ENCODE measurements at regions not wholly inside any gene's neighbourhood (a gene's known extent, or its start where the extent isn't known, plus 50 kb on each side); places are given as distances from the start of the nearest gene placed in this dataset.
"Not testable (repeated sequence)": the region's sequence is repeated elsewhere in the genome, so short reads cannot be mapped to it uniquely, and the experiment has no call there.

GRCh38 chr3:106317141-106318055 is 448.6 kb upstream of the CBLB start:
- Mint-ChIP-seq H3K27ac (no peak overlapping the region), H3K27me3 (peaks cover 3% of the 10 kb centered on the region), H3K36me3 (ENCODE audit: low read depth) (no peaks in the 10 kb centered on the region), H3K9me3 (peaks cover 2% of the 10 kb centered on the region), H3K4me3 (no peak overlapping the region), H3K4me1 (peaks cover 3% of the 10 kb centered on the region)
- no peak for DNase-seq
- intact Hi-C loops (cut with micrococcal nuclease): no loop called here
- no peak for TF ChIP-seq CTCF (IDR thresholded peaks at IDR 0.05)
- ChIA-PET POLR2A (no interaction called here), CTCF (interaction anchor here (1.4 kb wide), 1 partner anchor 293 kb away, joined by 4 read pairs; no protein-coding TSS in a partner anchor)
- ATAC-seq (ENCODE audit: low read depth): no peak

- CTCF ChIA-PET; DNase-seq; ATAC-seq (ENCODE audit: low read depth); H3K4me1 Mint-ChIP-seq; POLR2A ChIA-PET; H3K4me3 Mint-ChIP-seq; H3K36me3 Mint-ChIP-seq (ENCODE audit: low read depth); intact Hi-C loops (cut with micrococcal nuclease); H3K27me3 Mint-ChIP-seq; H3K27ac Mint-ChIP-seq: not testable (repeated sequence)
- H3K9me3 Mint-ChIP-seq: peaks cover 17% of the 10 kb centered on the region
These were observed 452.6 kb upstream of the CBLB start for GRCh38 chr3:106321438-106321837.

- CTCF ChIA-PET: no interaction called here
- Mint-ChIP-seq H3K27ac (no peak overlapping the region), H3K9me3 (peaks cover 17% of the 10 kb centered on the region), H3K27me3 (no peaks in the 10 kb centered on the region), H3K4me1 (peaks cover 7% of the 10 kb centered on the region), H3K4me3 (no peak overlapping the region), H3K36me3 (ENCODE audit: low read depth) (no peaks in the 10 kb centered on the region)
- DNase-seq (no peak), ATAC-seq (ENCODE audit: low read depth) (no peak)
- no peak for TF ChIP-seq CTCF (IDR thresholded peaks at IDR 0.05)
- intact Hi-C loops (cut with micrococcal nuclease): no loop called here
- POLR2A ChIA-PET: no interaction called here
These were observed 454.8 kb upstream of the CBLB start for GRCh38 chr3:106323586-106323985.

- ATAC-seq (ENCODE audit: low read depth): no peak
- ChIA-PET POLR2A (no interaction called here), CTCF (no interaction called here)
- Mint-ChIP-seq H3K36me3 (ENCODE audit: low read depth) (no peaks in the 10 kb centered on the region), H3K4me1 (peaks cover 8% of the 10 kb centered on the region), H3K27ac (no peak overlapping the region), H3K27me3 (no peaks in the 10 kb centered on the region), H3K9me3 (peaks cover 15% of the 10 kb centered on the region), H3K4me3 (no peak overlapping the region)
- no peak for TF ChIP-seq CTCF (IDR thresholded peaks at IDR 0.05)
- intact Hi-C loops (cut with micrococcal nuclease): no loop called here
- DNase-seq: no peak
These were observed 458.3 kb upstream of the CBLB start for GRCh38 chr3:106326941-106327695.

GRCh38 chr3:106327696-106328025 is 458.8 kb upstream of the CBLB start:
- Mint-ChIP-seq H3K36me3 (ENCODE audit: low read depth) (no peaks in the 10 kb centered on the region), H3K27ac (no peak overlapping the region), H3K4me1 (peaks cover 12% of the 10 kb centered on the region), H3K27me3 (no peaks in the 10 kb centered on the region), H3K9me3 (peaks cover 15% of the 10 kb centered on the region), H3K4me3 (no peak overlapping the region)
- ChIA-PET CTCF (no interaction called here), POLR2A (no interaction called here)
- DNase-seq (no peak), ATAC-seq (ENCODE audit: low read depth) (no peak)
- intact Hi-C loops (cut with micrococcal nuclease): no loop called here
- TF ChIP-seq CTCF (IDR thresholded peaks at IDR 0.05): no peak

All from activated B cell treated with CpG ODN at 0.5 μM for 24 hours (primary cell).